DLD1 (cell line): ENCODE measurements at regions not wholly inside any gene's neighbourhood (a gene's known extent, or its start where the extent isn't known, plus 50 kb on each side); places are given as distances from the start of the nearest gene placed in this dataset.
"Not testable (repeated sequence)": the region's sequence is repeated elsewhere in the genome, so short reads cannot be mapped to it uniquely, and the experiment has no call there.

Experiments used
- in situ Hi-C: cut with HindIII; loops from 2 replicates; pipeline ENCODE4 v1.10.0; 2017; ENCODE audit warnings: low sequenced_read_pairs

GRCh38 chr15:92820236-92821021 lies 79.7 kb upstream of the CHD2 start:
- in situ Hi-C loops = no loop called here

GRCh38 chr15:92821491-92822116 lies 78.5 kb upstream of the CHD2 start:
- in situ Hi-C loops = no loop called here

GRCh38 chr15:92822216-92823144 lies 77.6 kb upstream of the CHD2 start:
- in situ Hi-C loops = no loop called here

- in situ Hi-C loops = no loop called here
Measured at GRCh38 chr15:92825985-92826384, 74.1 kb upstream of the CHD2 start.

GRCh38 chr15:92827991-92828390 lies 72.1 kb upstream of the CHD2 start:
- in situ Hi-C loops = not testable (repeated sequence)

- in situ Hi-C loops = no loop called here
Measured at GRCh38 chr15:92829875-92830274, 70.2 kb upstream of the CHD2 start.

GRCh38 chr15:92831336-92831654 lies 68.8 kb upstream of the CHD2 start:
- in situ Hi-C loops = no loop called here

GRCh38 chr15:92831655-92832328 lies 68.3 kb upstream of the CHD2 start:
- in situ Hi-C loops = no loop called here

GRCh38 chr15:92833106-92833433 lies 67.1 kb upstream of the CHD2 start:
- in situ Hi-C loops = no loop called here

GRCh38 chr15:92833493-92834271 lies 66.4 kb upstream of the CHD2 start:
- in situ Hi-C loops = no loop called here

GRCh38 chr15:92839696-92840095 lies 60.4 kb upstream of the CHD2 start:
- in situ Hi-C loops = no loop called here

GRCh38 chr15:92840149-92840548 lies 60.0 kb upstream of the CHD2 start:
- in situ Hi-C loops = no loop called here

- in situ Hi-C loops = no loop called here
Measured at GRCh38 chr15:92843326-92843725, 56.8 kb upstream of the CHD2 start.

- in situ Hi-C loops = no loop called here
Measured at GRCh38 chr15:92843814-92844213, 56.3 kb upstream of the CHD2 start.

GRCh38 chr15:92845126-92845508 lies 55.0 kb upstream of the CHD2 start:
- in situ Hi-C loops = no loop called here

GRCh38 chr15:92846741-92847140 lies 53.4 kb upstream of the CHD2 start:
- in situ Hi-C loops = no loop called here

GRCh38 chr15:92847841-92848240 lies 52.3 kb upstream of the CHD2 start:
- in situ Hi-C loops = no loop called here

- in situ Hi-C loops = no loop called here
Measured at GRCh38 chr15:92848464-92848851, 51.7 kb upstream of the CHD2 start.

- in situ Hi-C loops = no loop called here
Measured at GRCh38 chr15:92848852-92849598, 51.1 kb upstream of the CHD2 start.

- in situ Hi-C loops = not testable (repeated sequence)
Measured at GRCh38 chr15:92850218-92850617, 49.9 kb upstream of the CHD2 start.
